IMR-90 (cell line): ENCODE measurements at regions not wholly inside any gene's neighbourhood (a gene's known extent, or its start where the extent isn't known, plus 50 kb on each side); places are given as distances from the start of the nearest gene placed in this dataset.

Source experiments
- ATAC-seq: fragments of 200-7000 bp; cut with Tn5 transposase; 2 replicates; pipeline ENCODE4 v1.9.1; 2020; ENCODE audit warnings: low read depth, mild to moderate bottlenecking, moderate library complexity
- BruUV-seq: library from RNA; stranded (reverse); fragments of 400-500 nt; replicated peaks from 2 replicates; lab custom pipeline; 2021; lab: Mats Ljungman, UMichigan
- CTCF ChIA-PET: fragments of 300-600 bp; formaldehyde crosslinking; extraction: SDS; loops from one replicate; lab custom pipeline; 2021; ENCODE audit warnings: antibody characterized with exemption; lab: Yijun Ruan, JAX
- POLR2A ChIA-PET: fragments of 300-600 bp; sonication (Branson Sonifier 250); formaldehyde crosslinking; loops from one replicate; lab custom pipeline; 2022; ENCODE audit warnings: antibody characterized with exemption; ENCODE audit not compliant: unreplicated experiment; lab: Charles Lee
- DNase-seq: peaks from one replicate; pipeline ENCODE4 v3.0.0; 2013
- H2AFZ ChIP-seq: replicated peaks from 2 replicates; pipeline ENCODE3; 2013; ENCODE audit warnings: low read length, mild to moderate bottlenecking; ENCODE audit not compliant: poor library complexity
- H2AK5ac ChIP-seq: 2 replicates; pipeline ENCODE4 v1.6.1; 2013; ENCODE audit warnings: low read depth, low read length, inconsistent platforms
- H2AK9ac ChIP-seq: replicated peaks from 2 replicates; pipeline ENCODE3; 2013; ENCODE audit warnings: mild to moderate bottlenecking, low read depth, low read length, moderate library complexity; ENCODE audit not compliant: poor library complexity
- H2BK120ac ChIP-seq: 2 replicates; pipeline ENCODE4 v1.6.1; 2013; ENCODE audit warnings: low read depth, low read length, inconsistent platforms
- H2BK15ac ChIP-seq: 3 replicates; pipeline ENCODE4 v1.6.1; 2013; ENCODE audit warnings: low read depth, low read length, inconsistent platforms
- H2BK20ac ChIP-seq: 2 replicates; pipeline ENCODE4 v1.6.1; 2013; ENCODE audit warnings: low read depth, mild to moderate bottlenecking, inconsistent platforms, low read length, moderate library complexity
- H2BK5ac ChIP-seq: 2 replicates; pipeline ENCODE4 v1.6.1; 2013; ENCODE audit warnings: mild to moderate bottlenecking, low read depth, low read length, inconsistent platforms; ENCODE audit not compliant: poor library complexity, severe bottlenecking
- H3K14ac ChIP-seq: replicated peaks from 2 replicates; pipeline ENCODE4 v1.6.1; 2013; ENCODE audit warnings: low read depth, low read length, inconsistent platforms
- H3K18ac ChIP-seq: 2 replicates; pipeline ENCODE4 v1.6.1; 2013; ENCODE audit warnings: low read depth, low read length, control low read depth
- H3K23ac ChIP-seq: 2 replicates; pipeline ENCODE4 v1.6.1; 2013; ENCODE audit warnings: low read depth, low read length, inconsistent platforms
- H3K27ac ChIP-seq: 2 replicates; pipeline ENCODE4 v1.5.1; 2013; ENCODE audit warnings: mild to moderate bottlenecking, control low read depth, low read length; ENCODE audit not compliant: insufficient read depth
- H3K27me3 ChIP-seq: 2 replicates; pipeline ENCODE4 v1.6.1; 2013; ENCODE audit warnings: low read length; ENCODE audit not compliant: control insufficient read depth, insufficient read depth
- H3K36me3 ChIP-seq: 2 replicates; pipeline ENCODE4 v1.6.1; 2013; ENCODE audit warnings: low read length, mixed read lengths; ENCODE audit not compliant: control insufficient read depth, insufficient read depth
- H3K4ac ChIP-seq: 2 replicates; pipeline ENCODE4 v1.6.1; 2013; ENCODE audit warnings: low read depth, low read length, inconsistent platforms
- H3K4me1 ChIP-seq: 2 replicates; pipeline ENCODE4 v1.6.1; 2013; ENCODE audit warnings: low read length, mixed read lengths; ENCODE audit not compliant: control insufficient read depth, insufficient read depth
- H3K4me2 ChIP-seq: 2 replicates; pipeline ENCODE4 v1.6.1; 2013; ENCODE audit warnings: low read depth, mild to moderate bottlenecking, control low read depth, low read length, moderate library complexity
- H3K4me3 ChIP-seq: 2 replicates; pipeline ENCODE4 v1.5.1; 2013; ENCODE audit warnings: low read depth, mild to moderate bottlenecking, control low read depth, low read length, moderate library complexity; ENCODE audit not compliant: insufficient read depth
- H3K56ac ChIP-seq: 2 replicates; pipeline ENCODE4 v1.6.1; 2013; ENCODE audit warnings: low read length, inconsistent platforms; ENCODE audit not compliant: insufficient read depth; ENCODE audit errors: extremely low read depth
- H3K79me1 ChIP-seq, 2 experiments: 2 replicates each; pipeline ENCODE4 v1.6.1; 2013; ENCODE audit warnings: low read length in 2 of 2, inconsistent platforms in 1 of 2, low read depth in 1 of 2
- H3K9ac ChIP-seq: 2 replicates; pipeline ENCODE4 v1.6.1; 2013; ENCODE audit warnings: low read depth, low read length, control low read depth
- H3K9me1 ChIP-seq: 2 replicates; pipeline ENCODE4 v1.6.1; 2013; ENCODE audit warnings: low read length, inconsistent platforms; ENCODE audit not compliant: insufficient read depth
- H3K9me3 ChIP-seq: 2 replicates; pipeline ENCODE4 v1.6.1; 2013; ENCODE audit warnings: low read length; ENCODE audit not compliant: control insufficient read depth, insufficient read depth
- H4K20me1 ChIP-seq: 2 replicates; pipeline ENCODE4 v1.6.1; 2013; ENCODE audit warnings: low read length, inconsistent platforms; ENCODE audit not compliant: insufficient read depth
- H4K5ac ChIP-seq: 2 replicates; pipeline ENCODE4 v1.6.1; 2013; ENCODE audit warnings: mild to moderate bottlenecking, low read depth, low read length, control low read depth
- H4K8ac ChIP-seq, 2 experiments: 2 replicates each; pipeline ENCODE4 v1.6.1; 2013; ENCODE audit warnings: low read depth in 2 of 2, low read length in 2 of 2, control low read depth in 1 of 2, inconsistent platforms in 1 of 2
- H4K91ac ChIP-seq: 2 replicates; pipeline ENCODE4 v1.6.1; 2013; ENCODE audit warnings: low read depth, low read length, inconsistent platforms; ENCODE audit not compliant: insufficient read depth
- CEBPB ChIP-seq: IDR thresholded peaks from 2 replicates; pipeline ENCODE4 v1.6.1; 2012; ENCODE audit warnings: low read depth, low read length, improper control_type of control experiment
- MAFK ChIP-seq: IDR thresholded peaks from 2 replicates; pipeline ENCODE4 v1.6.1; 2012; ENCODE audit warnings: low read depth, low read length, improper control_type of control experiment
- MXI1 ChIP-seq: IDR thresholded peaks from 2 replicates; pipeline ENCODE4 v1.6.1; 2012; ENCODE audit warnings: low read depth, mild to moderate bottlenecking, low read length, moderate library complexity, borderline replicate concordance
- RCOR1 ChIP-seq: IDR thresholded peaks from 2 replicates; pipeline ENCODE4 v1.6.1; 2012; ENCODE audit warnings: mild to moderate bottlenecking, low read length, improper control_type of control experiment; ENCODE audit not compliant: insufficient replicate concordance
- WGBS, 2 experiments: methylation state at CpG; one replicate each; pipeline versions ENCODE4 v1.1.5 to v1.1.7; 2013; ENCODE audit warnings: missing lambda C conversion rate in 2 of 2; ENCODE audit not compliant: insufficient read length in 1 of 2; ENCODE audit errors: extremely low coverage in 2 of 2; 5-methylcytosine and 5-hydroxymethylcytosine counted together
- dilution Hi-C: fragments of 300-500 bp; cut with HindIII; formaldehyde crosslinking; loops from one replicate; pipeline ENCODE4 v1.14.3; 2018; ENCODE audit warnings: low sequenced_read_pairs; ENCODE audit not compliant: unreplicated experiment
- in situ Hi-C: fragments of 300-500 bp; cut with MboI; formaldehyde crosslinking; loops from 3 replicates; pipeline ENCODE4 v1.14.3; 2019; ENCODE audit warnings: low sequenced_read_pairs, inconsistent platforms, mixed read lengths
- intact Hi-C: fragments of 100-400 bp; cut with micrococcal nuclease; formaldehyde crosslinking; loops from 2 replicates; pipeline ENCODE4 v1.10.0; 2022

GRCh38 chr9:81456431-81457006 lies 232.8 kb downstream of the TLE1 start:
- Histone ChIP-seq H3K9me1 (no peaks in the 10 kb centered on the region), H3K14ac (no peak overlapping the region), H3K18ac (0 out of 2 replicates have a peak overlapping the region, but pooled peaks have one; percentile 48), H3K27me3 (no peaks in the 10 kb centered on the region), H2BK15ac (no peak overlapping the region), H2BK20ac (peak overlapping the region; percentile 59; the same call in 1 of the 2 replicates), H3K79me1 (no peaks in the 10 kb centered on the region), H2AK9ac (no peak overlapping the region), H4K91ac (no peak overlapping the region), H3K27ac (no peak overlapping the region), H4K20me1 (no peaks in the 10 kb centered on the region), H2AK5ac (no peak overlapping the region), H3K23ac (no peak overlapping the region), H2BK5ac (peak overlapping the region; percentile 9), H3K4me1 (peaks cover 5% of the 10 kb centered on the region), H3K56ac (no peak overlapping the region), H3K9me3 (no peaks in the 10 kb centered on the region), H4K5ac (no peak overlapping the region), H3K9ac (no peak overlapping the region), H4K8ac (no peak overlapping the region), H3K4me2 (peak overlapping the region; percentile 32; the same call in 1 of the 2 replicates), H2AFZ (no peak overlapping the region), H2BK120ac (peak overlapping the region; percentile 10; the same call in 1 of the 2 replicates), H3K4me3 (no peak overlapping the region), H3K36me3 (no peaks in the 10 kb centered on the region), H3K4ac (no peak overlapping the region)
- intact Hi-C loops: no loop called here
- dilution Hi-C loops: no loop called here
- ChIA-PET CTCF (no interaction called here), POLR2A (no interaction called here)
- BruUV-seq: no TSS peak
- peak; percentile 82 for ATAC-seq
- no peak for TF ChIP-seq MAFK
- peak; percentile 39; the same call in 1 of the 2 replicates for TF ChIP-seq CEBPB
- no peak for TF ChIP-seq MXI1
- no peak for TF ChIP-seq RCOR1
- no CpG with 5 or more reads among the region's 2 CpGs for WGBS, 2 experiments
- DNase-seq: peak; percentile 73
- in situ Hi-C loops: no loop called here
